Osteocyte (in vitro differentiated cells): ENCODE measurements at regions not wholly inside any gene's neighbourhood (a gene's known extent, or its start where the extent isn't known, plus 50 kb on each side); places are given as distances from the start of the nearest gene placed in this dataset.

Experiments
- DNase-seq: peaks from one replicate; pipeline ENCODE4 v3.0.0; 2021; ENCODE audit warnings: mixed read lengths; ENCODE audit not compliant: unreplicated experiment; ENCODE audit errors: extremely low spot score
- H3K27ac Mint-ChIP-seq: one replicate; pipeline ENCODE4 v1.8.0; 2021; ENCODE audit warnings: mild to moderate bottlenecking, mixed read lengths; ENCODE audit not compliant: unreplicated experiment
- H3K27me3 Mint-ChIP-seq: one replicate; pipeline ENCODE4 v1.8.0; 2021; ENCODE audit warnings: mixed read lengths; ENCODE audit not compliant: unreplicated experiment
- H3K36me3 Mint-ChIP-seq: one replicate; pipeline ENCODE4 v1.8.0; 2021; ENCODE audit warnings: mixed read lengths; ENCODE audit not compliant: unreplicated experiment
- H3K4me1 Mint-ChIP-seq: one replicate; pipeline ENCODE4 v1.8.0; 2021; ENCODE audit warnings: mixed read lengths; ENCODE audit not compliant: unreplicated experiment
- H3K4me3 Mint-ChIP-seq: one replicate; pipeline ENCODE4 v1.8.0; 2021; ENCODE audit warnings: mild to moderate bottlenecking, moderate library complexity, mixed read lengths; ENCODE audit not compliant: unreplicated experiment
- H3K9me3 Mint-ChIP-seq: one replicate; pipeline ENCODE4 v1.8.0; 2021; ENCODE audit warnings: mixed read lengths; ENCODE audit not compliant: unreplicated experiment
- TF ChIP-seq, protein P1 (sequence below): fragments of 200-600 bp; sonication (generic); IDR thresholded peaks from 2 replicates; pipeline ENCODE4 v1.5.0; 2021; ENCODE audit warnings: antibody characterized with exemption, mild to moderate bottlenecking, moderate library complexity

DNA sequence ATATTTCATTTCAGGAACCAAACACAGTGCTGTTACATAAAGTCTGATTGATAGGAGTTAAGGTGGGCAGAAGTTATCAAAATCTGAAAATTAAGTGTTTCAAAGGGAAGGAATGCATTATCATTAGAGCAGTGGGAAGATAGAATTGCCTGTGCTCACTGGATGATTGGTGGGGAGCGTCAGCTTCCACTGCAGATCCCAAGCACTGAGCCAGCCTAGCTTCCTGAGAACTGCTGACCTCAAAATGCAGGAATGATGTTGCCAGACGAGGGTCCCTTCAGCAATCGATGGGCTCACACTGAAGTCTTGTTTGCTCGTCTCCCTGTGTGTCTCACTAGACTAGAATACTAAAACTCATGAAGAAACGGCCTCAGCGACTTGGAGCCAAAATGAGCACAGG lies 110.0 kb upstream of the PHACTR1 start:
- TF ChIP-seq, protein P1, sequence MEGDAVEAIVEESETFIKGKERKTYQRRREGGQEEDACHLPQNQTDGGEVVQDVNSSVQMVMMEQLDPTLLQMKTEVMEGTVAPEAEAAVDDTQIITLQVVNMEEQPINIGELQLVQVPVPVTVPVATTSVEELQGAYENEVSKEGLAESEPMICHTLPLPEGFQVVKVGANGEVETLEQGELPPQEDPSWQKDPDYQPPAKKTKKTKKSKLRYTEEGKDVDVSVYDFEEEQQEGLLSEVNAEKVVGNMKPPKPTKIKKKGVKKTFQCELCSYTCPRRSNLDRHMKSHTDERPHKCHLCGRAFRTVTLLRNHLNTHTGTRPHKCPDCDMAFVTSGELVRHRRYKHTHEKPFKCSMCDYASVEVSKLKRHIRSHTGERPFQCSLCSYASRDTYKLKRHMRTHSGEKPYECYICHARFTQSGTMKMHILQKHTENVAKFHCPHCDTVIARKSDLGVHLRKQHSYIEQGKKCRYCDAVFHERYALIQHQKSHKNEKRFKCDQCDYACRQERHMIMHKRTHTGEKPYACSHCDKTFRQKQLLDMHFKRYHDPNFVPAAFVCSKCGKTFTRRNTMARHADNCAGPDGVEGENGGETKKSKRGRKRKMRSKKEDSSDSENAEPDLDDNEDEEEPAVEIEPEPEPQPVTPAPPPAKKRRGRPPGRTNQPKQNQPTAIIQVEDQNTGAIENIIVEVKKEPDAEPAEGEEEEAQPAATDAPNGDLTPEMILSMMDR, result no peak
- DNase-seq, result no peak
- Mint-ChIP-seq H3K9me3 (no peaks in the 10 kb centered on the region), H3K36me3 (no peaks in the 10 kb centered on the region), H3K27ac (no peak overlapping the region), H3K4me1 (peaks cover 34% of the 10 kb centered on the region), H3K27me3 (no peaks in the 10 kb centered on the region), H3K4me3 (no peak overlapping the region)

DNA sequence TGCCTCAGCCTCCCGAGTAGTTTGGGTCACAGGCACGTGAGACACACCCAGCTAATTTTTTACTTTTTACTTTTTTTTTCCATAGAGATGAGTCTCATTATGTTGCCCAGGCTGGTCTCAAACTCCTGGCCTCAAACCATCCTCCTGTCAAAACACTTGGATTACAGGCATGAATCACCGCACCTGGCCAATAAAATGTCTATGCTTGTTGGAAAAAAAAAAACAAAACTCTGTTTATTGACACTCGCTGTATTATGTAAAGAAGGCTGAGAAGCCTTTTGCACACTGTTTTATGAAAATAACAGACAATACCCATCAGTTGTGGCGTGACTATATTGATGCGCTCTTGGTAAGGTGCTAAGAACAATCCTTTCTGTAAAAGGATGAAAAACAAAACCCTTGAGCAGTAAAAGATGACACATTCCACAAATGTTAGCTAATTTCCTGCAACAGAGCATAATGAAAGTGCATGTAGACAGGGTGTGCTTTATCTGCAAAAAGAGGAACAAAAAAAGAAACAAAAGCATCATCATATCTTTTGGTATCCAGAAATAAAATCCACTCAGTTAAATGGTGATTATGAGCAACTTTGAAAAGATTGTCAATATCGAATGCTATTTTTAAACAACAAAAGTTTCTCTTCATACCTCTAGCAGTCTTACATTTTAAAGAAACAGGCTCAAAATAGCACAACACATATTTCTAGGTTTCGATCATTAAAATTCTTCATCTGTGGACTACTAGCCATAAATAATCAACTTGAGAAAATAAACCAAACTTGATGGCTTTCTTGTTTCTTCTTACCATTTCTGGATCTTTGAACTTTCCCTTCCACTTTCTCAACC lies 108.3 kb upstream of the PHACTR1 start:
- Mint-ChIP-seq H3K27me3 (no peaks in the 10 kb centered on the region), H3K36me3 (no peaks in the 10 kb centered on the region), H3K9me3 (no peaks in the 10 kb centered on the region), H3K4me3 (no peak overlapping the region), H3K4me1 (peaks cover 19% of the 10 kb centered on the region), H3K27ac (no peak overlapping the region)
- TF ChIP-seq, protein P1, result no peak
- no peak for DNase-seq

DNA sequence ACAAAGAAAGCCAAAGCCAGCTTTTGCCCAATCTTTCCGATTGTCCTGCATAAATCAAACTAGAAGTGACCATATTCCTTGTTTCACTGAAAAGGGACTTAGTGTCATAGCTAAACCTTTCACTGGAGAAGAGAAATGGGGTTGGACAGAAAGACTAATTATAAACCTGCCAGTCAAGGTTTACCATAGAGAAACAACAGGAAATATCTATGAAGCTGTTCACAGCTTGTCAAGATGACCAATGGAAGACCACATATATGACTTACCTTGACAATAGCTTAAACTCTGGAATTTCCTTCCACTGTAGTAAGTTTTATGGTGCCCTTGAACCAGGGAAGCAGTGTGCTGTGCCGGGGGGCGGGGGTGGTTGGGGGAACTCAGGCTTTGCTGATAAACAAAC lies 107.7 kb upstream of the PHACTR1 start:
- no peak overlapping the region for H3K27ac Mint-ChIP-seq
- no peaks in the 10 kb centered on the region for H3K9me3 Mint-ChIP-seq
- no peaks in the 10 kb centered on the region for H3K27me3 Mint-ChIP-seq
- DNase-seq, result no peak
- no peaks in the 10 kb centered on the region for H3K36me3 Mint-ChIP-seq
- no peak overlapping the region for H3K4me3 Mint-ChIP-seq
- peaks cover 18% of the 10 kb centered on the region for H3K4me1 Mint-ChIP-seq
- TF ChIP-seq, protein P1, result no peak

DNA sequence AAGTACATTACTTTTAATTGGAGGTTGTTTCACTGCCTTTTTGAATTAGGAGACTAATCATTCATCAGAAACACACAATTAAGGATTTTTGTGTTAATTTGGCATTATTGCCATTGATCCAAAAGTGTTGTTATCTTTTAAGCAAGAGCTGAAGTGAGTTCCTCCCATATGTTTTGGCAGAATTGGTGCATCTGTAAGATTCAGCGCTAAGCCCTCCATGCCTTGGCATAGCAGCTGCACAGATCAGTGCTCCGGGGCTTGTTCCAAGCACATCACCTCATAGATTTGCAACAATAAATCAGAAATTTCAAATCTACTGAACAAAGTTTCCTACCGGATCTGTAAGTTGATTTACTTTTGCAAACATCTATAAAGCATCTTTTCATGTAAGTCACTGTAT lies 106.8 kb upstream of the PHACTR1 start:
- H3K27me3 Mint-ChIP-seq, result no peaks in the 10 kb centered on the region

DNA sequence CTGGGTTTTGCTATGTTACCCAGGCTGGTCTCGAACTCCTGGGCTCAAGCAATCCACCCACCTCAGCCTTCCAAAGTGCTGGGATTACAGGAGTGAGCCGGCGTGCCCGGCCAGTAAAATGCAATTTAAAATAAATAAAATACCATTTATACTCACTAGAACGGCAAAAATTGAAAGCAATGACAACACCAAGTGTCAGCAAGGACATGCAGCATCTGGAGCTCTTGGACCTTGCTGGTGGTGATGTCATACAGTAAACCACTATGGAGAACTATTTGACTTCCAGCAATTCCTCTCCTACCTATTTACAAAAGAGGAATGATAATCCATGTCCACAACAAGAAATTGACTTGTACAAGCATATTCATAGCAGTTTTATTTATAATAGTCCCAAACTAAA lies 105.7 kb upstream of the PHACTR1 start:
- no peaks in the 10 kb centered on the region for H3K9me3 Mint-ChIP-seq
- no peaks in the 10 kb centered on the region for H3K36me3 Mint-ChIP-seq
- no peak overlapping the region for H3K27ac Mint-ChIP-seq
- no peak for DNase-seq
- peaks cover 14% of the 10 kb centered on the region for H3K4me1 Mint-ChIP-seq
- H3K4me3 Mint-ChIP-seq, result no peak overlapping the region
- TF ChIP-seq, protein P1, result no peak
- no peaks in the 10 kb centered on the region for H3K27me3 Mint-ChIP-seq

More for the DNA sequence above, 106.8 kb upstream of the PHACTR1 start:
- no peaks in the 10 kb centered on the region for H3K9me3 Mint-ChIP-seq
- no peak for DNase-seq
- TF ChIP-seq, protein P1, result no peak
- no peaks in the 10 kb centered on the region for H3K36me3 Mint-ChIP-seq
- peaks cover 18% of the 10 kb centered on the region for H3K4me1 Mint-ChIP-seq
- no peak overlapping the region for H3K4me3 Mint-ChIP-seq
- no peak overlapping the region for H3K27ac Mint-ChIP-seq
